Stimulated activated effector memory CD8-positive, alpha-beta T cell treated with anti-CD3 and anti-CD28 coated beads, Interleukin-12 subunit alpha, Interleukin-12 subunit beta, amount 100 ng/mL, for 72 hours (primary cell): ENCODE measurements at regions not wholly inside any gene's neighbourhood (a gene's known extent, or its start where the extent isn't known, plus 50 kb on each side); places are given as distances from the start of the nearest gene placed in this dataset.

Experiments used
- ATAC-seq: fragments of 150-1000 bp; cut with Tn5 transposase; 2 replicates; pipeline ENCODE4 v1.10.0; 2021
- DNase-seq, 2 donors: peaks; one replicate each; pipeline ENCODE4 v3.0.0; 2021 to 2022; ENCODE audit warnings: low spot score in 2 of 2
- H3K27ac Mint-ChIP-seq: one replicate; pipeline ENCODE4 v1.8.0; 2022; ENCODE audit warnings: mild to moderate bottlenecking, mixed read lengths
- H3K36me3 Mint-ChIP-seq: one replicate; pipeline ENCODE4 v1.8.0; 2022; ENCODE audit warnings: mild to moderate bottlenecking, mixed read lengths
- H3K4me1 Mint-ChIP-seq: one replicate; pipeline ENCODE4 v1.8.0; 2022; ENCODE audit warnings: mixed read lengths
- H3K4me3 Mint-ChIP-seq: one replicate; pipeline ENCODE4 v1.8.0; 2022; ENCODE audit warnings: mild to moderate bottlenecking, mixed read lengths
- H3K9me3 Mint-ChIP-seq: one replicate; pipeline ENCODE4 v1.8.0; 2022; ENCODE audit warnings: mixed read lengths

GRCh38 chr16:73326221-73326620 is 278.3 kb upstream of the ZFHX3 start:
- Mint-ChIP-seq H3K27ac (no peak overlapping the region), H3K4me3 (no peak overlapping the region), H3K4me1 (no peaks in the 10 kb centered on the region), H3K36me3 (no peaks in the 10 kb centered on the region), H3K9me3 (peaks cover 11% of the 10 kb centered on the region)
- ATAC-seq (no peak), DNase-seq (no peak)

- H3K27ac Mint-ChIP-seq, result no peak overlapping the region
- H3K36me3 Mint-ChIP-seq, result no peaks in the 10 kb centered on the region
- H3K4me1 Mint-ChIP-seq, result no peaks in the 10 kb centered on the region
- H3K4me3 Mint-ChIP-seq, result no peak overlapping the region
- peaks cover 15% of the 10 kb centered on the region for H3K9me3 Mint-ChIP-seq
- no peak for DNase-seq
- no peak for ATAC-seq
Measured at GRCh38 chr16:73323880-73324279, 276.0 kb upstream of the ZFHX3 start.

GRCh38 chr16:73322856-73323255 is 274.9 kb upstream of the ZFHX3 start:
- H3K4me1 Mint-ChIP-seq, result no peaks in the 10 kb centered on the region
- H3K4me3 Mint-ChIP-seq, result no peak overlapping the region
- DNase-seq (no peak), ATAC-seq (no peak)
- H3K36me3 Mint-ChIP-seq, result no peaks in the 10 kb centered on the region
- H3K9me3 Mint-ChIP-seq, result peaks cover 15% of the 10 kb centered on the region
- no peak overlapping the region for H3K27ac Mint-ChIP-seq

GRCh38 chr16:73321853-73322252 is 273.9 kb upstream of the ZFHX3 start:
- Mint-ChIP-seq H3K4me1 (no peaks in the 10 kb centered on the region), H3K36me3 (no peaks in the 10 kb centered on the region), H3K27ac (no peak overlapping the region), H3K4me3 (no peak overlapping the region), H3K9me3 (peaks cover 15% of the 10 kb centered on the region)
- DNase-seq (no peak), ATAC-seq (no peak)

- no peak for ATAC-seq
- no peak overlapping the region for H3K4me3 Mint-ChIP-seq
- no peak overlapping the region for H3K27ac Mint-ChIP-seq
- no peaks in the 10 kb centered on the region for H3K4me1 Mint-ChIP-seq
- H3K36me3 Mint-ChIP-seq, result no peaks in the 10 kb centered on the region
- peaks cover 18% of the 10 kb centered on the region for H3K9me3 Mint-ChIP-seq
- DNase-seq, result no peak
Measured at GRCh38 chr16:73319737-73320136, 271.8 kb upstream of the ZFHX3 start.

GRCh38 chr16:73319261-73319660 is 271.3 kb upstream of the ZFHX3 start:
- peaks cover 16% of the 10 kb centered on the region for H3K9me3 Mint-ChIP-seq
- no peak overlapping the region for H3K4me3 Mint-ChIP-seq
- no peak for ATAC-seq
- no peak overlapping the region for H3K27ac Mint-ChIP-seq
- DNase-seq, result no peak
- no peaks in the 10 kb centered on the region for H3K36me3 Mint-ChIP-seq
- H3K4me1 Mint-ChIP-seq, result no peaks in the 10 kb centered on the region

- DNase-seq (no peak), ATAC-seq (no peak)
- H3K4me1 Mint-ChIP-seq, result no peaks in the 10 kb centered on the region
- H3K4me3 Mint-ChIP-seq, result no peak overlapping the region
- H3K36me3 Mint-ChIP-seq, result no peaks in the 10 kb centered on the region
- no peak overlapping the region for H3K27ac Mint-ChIP-seq
- H3K9me3 Mint-ChIP-seq, result peaks cover 10% of the 10 kb centered on the region
Measured at GRCh38 chr16:73317321-73317857, 269.5 kb upstream of the ZFHX3 start.

GRCh38 chr16:73315645-73316044 is 267.7 kb upstream of the ZFHX3 start:
- Mint-ChIP-seq H3K36me3 (no peaks in the 10 kb centered on the region), H3K4me1 (no peaks in the 10 kb centered on the region), H3K4me3 (no peak overlapping the region), H3K27ac (no peak overlapping the region), H3K9me3 (peaks cover 10% of the 10 kb centered on the region)
- no peak for ATAC-seq
- DNase-seq, result no peak

- H3K4me3 Mint-ChIP-seq, result no peak overlapping the region
- no peaks in the 10 kb centered on the region for H3K4me1 Mint-ChIP-seq
- no peak for DNase-seq
- H3K9me3 Mint-ChIP-seq, result peaks cover 6% of the 10 kb centered on the region
- no peak overlapping the region for H3K27ac Mint-ChIP-seq
- ATAC-seq, result no peak
- no peaks in the 10 kb centered on the region for H3K36me3 Mint-ChIP-seq
Measured at GRCh38 chr16:73313950-73314349, 266.0 kb upstream of the ZFHX3 start.

- Mint-ChIP-seq H3K36me3 (no peaks in the 10 kb centered on the region), H3K9me3 (peaks cover 6% of the 10 kb centered on the region), H3K4me3 (no peak overlapping the region), H3K4me1 (no peaks in the 10 kb centered on the region), H3K27ac (no peak overlapping the region)
- ATAC-seq, result no peak
- DNase-seq, result no peak
Measured at GRCh38 chr16:73311857-73312723, 264.2 kb upstream of the ZFHX3 start.

GRCh38 chr16:73308771-73309170 is 260.8 kb upstream of the ZFHX3 start:
- ATAC-seq (no peak), DNase-seq (no peak)
- Mint-ChIP-seq H3K36me3 (no peaks in the 10 kb centered on the region), H3K4me3 (no peak overlapping the region), H3K9me3 (peaks cover 5% of the 10 kb centered on the region), H3K27ac (no peak overlapping the region), H3K4me1 (no peaks in the 10 kb centered on the region)

- ATAC-seq (no peak), DNase-seq (no peak)
- Mint-ChIP-seq H3K27ac (no peak overlapping the region), H3K36me3 (no peaks in the 10 kb centered on the region), H3K9me3 (peaks cover 5% of the 10 kb centered on the region), H3K4me3 (no peak overlapping the region), H3K4me1 (no peaks in the 10 kb centered on the region)
Measured at GRCh38 chr16:73306901-73307413, 259.0 kb upstream of the ZFHX3 start.

- Mint-ChIP-seq H3K36me3 (no peaks in the 10 kb centered on the region), H3K9me3 (peaks cover 5% of the 10 kb centered on the region), H3K4me1 (no peaks in the 10 kb centered on the region), H3K4me3 (no peak overlapping the region), H3K27ac (no peak overlapping the region)
- ATAC-seq, result no peak
- no peak for DNase-seq
Measured at GRCh38 chr16:73304008-73304774, 256.3 kb upstream of the ZFHX3 start.

GRCh38 chr16:73302942-73303341 is 255.0 kb upstream of the ZFHX3 start:
- no peaks in the 10 kb centered on the region for H3K36me3 Mint-ChIP-seq
- H3K27ac Mint-ChIP-seq, result no peak overlapping the region
- no peak overlapping the region for H3K4me3 Mint-ChIP-seq
- H3K4me1 Mint-ChIP-seq, result no peaks in the 10 kb centered on the region
- ATAC-seq (no peak), DNase-seq (no peak)
- peaks cover 7% of the 10 kb centered on the region for H3K9me3 Mint-ChIP-seq

- ATAC-seq (no peak), DNase-seq (no peak)
- Mint-ChIP-seq H3K27ac (no peak overlapping the region), H3K9me3 (peaks cover 7% of the 10 kb centered on the region), H3K36me3 (no peaks in the 10 kb centered on the region), H3K4me1 (no peaks in the 10 kb centered on the region), H3K4me3 (no peak overlapping the region)
Measured at GRCh38 chr16:73301984-73302383, 254.1 kb upstream of the ZFHX3 start.
